ENCODE measurements at regions not wholly inside any gene's neighbourhood (a gene's known extent, or its start where the extent isn't known, plus 50 kb on each side); places are given as distances from the start of the nearest gene placed in this dataset.
"Not testable (repeated sequence)": the region's sequence is repeated elsewhere in the genome, so short reads cannot be mapped to it uniquely, and the experiment has no call there.

DNA sequence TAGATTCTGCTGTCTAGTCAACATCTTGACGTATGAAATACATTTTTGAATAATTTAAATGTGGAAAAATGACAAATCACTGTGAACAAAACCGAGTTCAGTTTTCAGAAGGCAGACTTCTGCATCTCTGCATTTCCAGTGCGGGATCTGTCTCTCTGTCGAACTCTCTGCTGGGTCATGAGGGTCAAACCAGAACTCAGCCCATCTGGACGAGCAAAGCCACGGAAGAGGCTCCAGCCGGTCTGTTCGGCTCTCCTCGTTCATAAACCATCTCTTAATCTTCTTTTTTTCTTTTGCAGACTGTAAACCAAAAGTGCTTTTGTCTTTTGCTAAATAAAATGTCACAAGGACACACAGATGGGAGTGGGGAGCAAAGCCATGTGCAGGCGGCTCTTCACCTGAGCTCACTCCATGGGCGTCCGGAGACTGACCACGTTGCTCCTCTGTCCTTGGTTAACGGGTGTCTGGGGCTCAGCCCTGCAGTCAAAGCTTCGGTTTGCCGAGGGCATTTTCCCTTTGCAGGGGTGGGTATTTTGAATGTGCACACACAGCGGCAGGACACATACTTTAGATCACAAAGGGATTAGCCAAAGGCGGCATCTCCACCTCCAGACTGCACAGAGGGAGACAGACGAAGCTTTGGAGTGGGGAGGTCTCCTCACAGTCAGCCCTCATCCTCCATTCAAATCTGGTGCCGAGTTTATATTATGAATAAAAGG lies 737.9 kb upstream of the SALL3 start:
- no peak for DNase-seq

DNA sequence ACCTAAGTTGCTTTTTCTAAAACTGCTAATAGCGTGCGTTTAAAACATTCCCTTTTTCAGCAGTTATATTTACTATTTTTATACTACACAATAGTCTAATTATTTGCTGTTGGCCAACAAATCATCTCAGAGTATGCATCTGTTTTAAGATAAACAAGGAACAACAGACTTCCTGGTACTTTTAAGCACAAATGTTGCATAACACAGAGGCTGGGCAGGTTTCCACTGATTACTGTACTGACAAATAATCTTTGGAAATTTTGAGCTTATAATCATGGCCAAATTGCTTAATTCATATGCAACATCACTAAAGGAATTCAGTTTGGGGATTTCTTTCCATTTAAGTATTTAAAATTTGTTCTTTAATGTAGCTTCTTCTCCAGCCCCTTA lies 737.4 kb upstream of the SALL3 start:
- DNase-seq = no peak

- no peak for DNase-seq
These were observed 736.8 kb upstream of the SALL3 start for GRCh38 chr18:78242806-78243205.

DNA sequence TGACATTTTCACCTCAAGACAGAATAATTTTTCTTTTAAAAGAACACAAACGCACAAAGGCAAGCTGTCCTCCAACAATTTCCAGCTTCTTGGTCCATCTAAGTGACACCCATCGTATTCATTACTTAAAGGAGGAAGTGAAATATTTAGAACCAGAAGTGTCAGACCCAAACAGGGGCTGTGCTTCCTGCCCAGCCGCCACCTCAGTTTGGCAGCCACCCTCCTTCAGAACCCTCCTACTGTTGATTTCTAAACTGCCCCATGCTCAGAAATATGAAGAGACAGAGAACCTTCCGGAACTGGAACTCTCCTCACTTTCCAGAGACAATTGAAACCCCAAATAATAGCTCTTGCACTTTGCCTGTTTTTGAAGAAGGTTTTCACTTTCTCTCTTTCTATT lies 734.8 kb upstream of the SALL3 start:
- no peak for DNase-seq

DNA sequence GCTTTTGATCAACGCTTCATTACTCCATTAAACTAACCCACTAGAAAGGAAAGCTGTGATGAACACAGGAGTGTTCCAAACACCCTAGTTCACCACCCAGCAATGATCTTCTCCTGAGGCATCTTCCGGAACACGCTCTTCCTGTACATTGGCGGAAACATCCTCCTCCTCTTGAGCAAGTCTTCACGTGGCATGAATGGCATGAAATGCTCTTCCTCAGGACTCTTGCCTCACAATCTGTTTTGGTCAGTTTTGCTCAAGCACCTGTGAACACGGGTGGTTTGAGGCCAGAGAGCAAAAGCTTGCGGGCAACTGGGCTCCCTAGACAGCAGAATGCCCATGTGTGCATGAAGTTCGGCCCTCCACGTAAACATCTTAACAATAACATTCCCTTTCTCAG lies 734.2 kb upstream of the SALL3 start:
- DNase-seq = no peak

DNA sequence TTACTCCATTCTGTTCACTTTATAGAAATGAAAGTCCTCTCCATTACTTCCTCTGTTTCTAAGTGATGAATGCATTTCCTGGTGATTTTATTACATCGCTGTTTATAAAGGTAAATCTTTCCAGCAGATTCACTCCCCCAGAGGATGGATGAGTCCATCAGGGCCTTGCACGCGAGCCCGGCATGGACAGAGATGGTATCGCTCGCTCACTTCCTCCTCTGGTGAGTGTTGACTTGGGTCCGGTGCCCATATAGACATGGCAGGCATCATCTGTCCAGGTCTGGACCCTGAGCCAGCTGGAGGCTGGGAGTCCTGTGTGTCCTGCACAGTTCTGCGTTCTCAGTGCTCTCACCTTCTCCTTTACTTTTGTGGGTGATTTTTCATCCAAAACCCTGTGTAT lies 733.6 kb upstream of the SALL3 start:
- DNase-seq = no peak

GRCh38 chr18:78246588-78246987 lies 733.0 kb upstream of the SALL3 start:
- no peak for DNase-seq

GRCh38 chr18:78247615-78248289 lies 731.9 kb upstream of the SALL3 start:
- DNase-seq = no peak

- DNase-seq = no peak
These were observed 724.6 kb upstream of the SALL3 start for GRCh38 chr18:78255013-78255412.

DNA sequence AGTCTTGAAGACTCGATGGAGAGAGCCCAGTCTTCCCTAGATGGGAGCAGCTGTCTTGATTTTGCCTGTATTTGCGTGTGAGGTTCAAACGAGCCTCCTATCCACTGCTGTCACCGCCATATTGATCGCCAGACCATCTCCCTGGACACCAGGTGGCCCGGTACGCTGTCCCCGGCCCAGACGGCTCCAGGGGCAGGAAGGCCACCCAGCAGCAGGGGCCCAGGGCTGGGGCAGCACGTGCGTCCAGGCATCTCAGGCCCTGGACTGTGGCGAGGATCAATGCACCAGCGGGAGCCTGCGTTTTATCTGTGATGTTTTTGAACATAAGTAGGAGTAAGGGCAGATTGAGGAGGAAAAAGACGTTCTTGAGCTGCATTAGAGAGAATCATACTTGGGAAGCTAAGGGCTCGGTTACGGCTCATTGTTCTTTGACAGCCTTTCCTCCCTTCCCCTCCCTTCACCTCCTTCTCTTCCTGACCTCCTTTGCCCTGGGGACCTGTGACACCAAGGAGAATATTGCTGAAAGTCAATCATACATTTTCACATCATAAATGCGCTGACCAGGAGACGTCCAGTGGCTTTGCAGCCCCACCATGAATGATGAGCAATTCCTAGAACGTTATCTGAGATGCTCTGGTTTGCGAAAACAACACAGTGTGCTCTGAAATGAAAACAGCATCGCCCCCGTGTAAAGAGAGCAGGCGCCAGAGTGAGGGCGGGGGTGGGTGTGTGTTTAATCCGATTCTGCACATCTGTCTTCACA lies 711.2 kb upstream of the SALL3 start:
- DNase-seq = no peak

GRCh38 chr18:78271790-78272189 lies 707.8 kb upstream of the SALL3 start:
- DNase-seq = no peak

DNA sequence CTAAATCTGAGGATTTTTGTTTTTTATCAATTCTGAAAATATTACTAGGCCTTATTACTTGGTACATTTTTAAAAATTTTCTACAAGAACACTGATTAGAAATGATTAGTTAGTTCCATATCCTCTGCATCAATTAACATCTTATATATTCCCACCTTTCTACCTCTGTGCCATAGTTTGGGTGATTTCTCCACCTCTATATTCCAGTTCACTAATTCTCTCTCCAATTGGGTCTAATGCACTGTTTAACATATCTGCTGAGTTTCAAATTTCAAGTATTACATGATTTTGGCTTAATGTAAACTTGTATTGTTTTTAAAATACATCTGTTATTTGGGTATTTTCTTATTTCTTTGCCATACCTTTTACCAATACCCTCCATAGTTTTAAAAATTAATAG lies 705.7 kb upstream of the SALL3 start:
- DNase-seq = no peak

DNA sequence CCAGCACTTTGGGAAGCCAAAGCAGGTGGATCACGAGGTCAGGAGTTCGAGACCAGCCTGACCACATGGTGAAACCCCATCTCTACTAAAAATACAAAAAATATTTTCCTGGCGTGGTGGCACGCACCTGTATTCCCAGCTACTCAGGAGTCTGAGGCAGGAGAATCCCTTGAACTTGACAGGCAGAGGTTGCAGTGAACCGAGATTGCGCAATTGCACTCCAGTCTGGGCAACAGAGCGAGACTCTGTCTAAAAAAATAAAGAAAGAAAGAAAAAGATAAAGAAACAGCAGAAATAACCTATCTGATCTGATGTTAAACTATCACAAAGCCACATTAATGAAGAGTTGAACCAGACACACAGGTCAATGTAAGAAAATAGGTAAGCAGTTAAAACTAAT lies 696.2 kb upstream of the SALL3 start:
- not testable (repeated sequence) for DNase-seq

- DNase-seq = no peak
These were observed 686.8 kb upstream of the SALL3 start for GRCh38 chr18:78292618-78293380.

DNA sequence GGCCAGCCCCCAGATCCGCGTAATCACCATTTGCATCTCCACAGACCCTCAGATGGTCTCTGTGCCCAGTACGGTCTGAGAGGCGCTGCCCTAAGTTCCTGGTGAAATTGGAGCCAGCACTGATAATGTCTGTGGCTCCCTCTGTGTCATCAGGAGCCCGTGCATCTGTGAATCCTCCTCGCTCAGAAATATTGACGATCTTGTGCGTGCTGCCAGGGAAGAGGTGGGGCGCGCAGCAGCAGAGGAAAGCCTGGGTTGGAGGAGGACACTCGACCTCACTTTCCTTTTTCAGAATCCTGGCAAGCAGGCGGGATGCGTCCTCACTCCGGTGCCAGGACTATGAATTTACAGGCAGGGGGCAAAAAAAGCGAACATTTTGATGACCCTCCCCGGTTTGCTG lies 686.1 kb upstream of the SALL3 start:
- DNase-seq = no peak

DNA sequence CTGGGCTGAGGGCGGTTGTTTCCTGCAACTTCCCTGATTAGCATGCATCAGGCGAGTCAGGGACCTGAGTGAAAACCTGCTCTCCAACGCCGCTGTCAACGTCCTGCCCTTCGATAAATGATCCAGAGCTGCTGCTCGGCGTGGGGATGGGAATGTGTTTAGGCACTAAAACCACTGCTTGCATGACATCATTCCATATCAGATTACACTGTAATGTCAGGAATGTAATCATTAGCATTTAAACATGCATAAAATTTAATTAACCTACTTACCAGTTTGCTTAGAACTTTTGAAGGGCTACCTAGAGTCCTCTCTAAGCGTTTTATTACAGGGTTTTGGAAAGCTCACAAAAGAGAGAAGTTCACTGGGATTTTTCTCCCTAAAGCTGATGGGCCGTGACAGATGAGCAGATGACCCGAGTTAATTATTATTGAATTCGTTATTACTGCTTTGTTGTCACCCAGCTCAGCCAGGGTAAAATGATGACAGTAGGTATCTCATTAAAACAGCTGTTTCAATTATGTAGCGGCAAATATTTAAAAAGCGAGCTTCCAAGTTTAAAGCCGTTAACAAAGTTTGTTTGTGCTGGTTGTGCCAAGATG lies 685.6 kb upstream of the SALL3 start:
- DNase-seq = no peak

- no peak for DNase-seq
These were observed 684.4 kb upstream of the SALL3 start for GRCh38 chr18:78295262-78295661.

- no peak for DNase-seq
These were observed 683.5 kb upstream of the SALL3 start for GRCh38 chr18:78296166-78296565.

- no peak for DNase-seq
These were observed 682.6 kb upstream of the SALL3 start for GRCh38 chr18:78297048-78297447.

GRCh38 chr18:78303519-78304191 lies 676.0 kb upstream of the SALL3 start:
- no peak for DNase-seq

DNA sequence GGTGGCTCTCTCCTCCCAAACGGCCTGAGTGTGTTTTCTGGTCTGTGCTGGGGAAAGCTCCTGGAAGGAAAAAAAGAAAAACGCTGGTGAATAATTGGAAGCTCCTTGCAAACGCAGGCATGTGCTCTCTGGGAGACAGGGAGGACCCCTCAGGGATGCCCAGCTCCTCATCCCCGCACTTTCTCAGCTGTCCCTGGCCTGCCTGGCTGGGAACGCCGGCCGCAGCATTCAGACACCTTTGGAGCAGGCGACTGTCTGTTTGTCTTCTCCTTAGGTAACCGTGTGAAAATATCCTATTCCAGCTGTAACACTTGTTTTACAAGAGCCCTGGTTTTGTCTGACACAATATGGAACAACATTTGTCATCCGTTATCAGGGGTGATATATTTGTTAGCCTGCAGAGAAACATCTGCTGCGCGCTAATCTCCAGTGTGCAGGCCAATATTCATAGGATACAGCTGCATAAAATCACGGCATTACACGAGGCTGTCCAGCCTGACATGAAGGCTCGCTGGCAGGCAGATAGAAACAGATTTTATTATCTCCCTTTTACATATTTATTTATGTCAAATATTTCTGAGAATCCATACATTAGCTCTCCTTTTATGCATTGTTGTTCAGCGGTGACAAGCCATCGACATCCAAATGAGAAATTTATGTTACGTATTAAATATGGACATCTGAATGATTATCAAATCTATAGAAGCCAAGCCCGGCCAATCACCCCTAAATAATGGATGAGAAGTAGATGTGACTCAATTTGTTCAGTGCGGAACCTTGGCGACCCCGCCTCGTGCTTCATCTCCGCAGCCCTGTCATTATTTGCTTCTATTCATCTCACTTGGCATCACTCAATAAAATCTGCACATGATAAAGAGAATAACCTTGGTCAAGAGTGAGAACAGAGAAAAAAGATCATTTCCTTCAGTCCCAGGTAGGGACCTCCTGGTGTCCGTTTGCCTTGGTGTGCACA lies 675.1 kb upstream of the SALL3 start:
- no peak for DNase-seq

All from CD4-positive, alpha-beta T cell treated with Interleukin-6 for 4 hours (primary cell).